ENCODE measurements at regions not wholly inside any gene's neighbourhood (a gene's known extent, or its start where the extent isn't known, plus 50 kb on each side); places are given as distances from the start of the nearest gene placed in this dataset.

GRCh38 chr10:88149906-88150305 is 286.5 kb downstream of the PTEN start:
- TF ChIP-seq, protein P1, sequence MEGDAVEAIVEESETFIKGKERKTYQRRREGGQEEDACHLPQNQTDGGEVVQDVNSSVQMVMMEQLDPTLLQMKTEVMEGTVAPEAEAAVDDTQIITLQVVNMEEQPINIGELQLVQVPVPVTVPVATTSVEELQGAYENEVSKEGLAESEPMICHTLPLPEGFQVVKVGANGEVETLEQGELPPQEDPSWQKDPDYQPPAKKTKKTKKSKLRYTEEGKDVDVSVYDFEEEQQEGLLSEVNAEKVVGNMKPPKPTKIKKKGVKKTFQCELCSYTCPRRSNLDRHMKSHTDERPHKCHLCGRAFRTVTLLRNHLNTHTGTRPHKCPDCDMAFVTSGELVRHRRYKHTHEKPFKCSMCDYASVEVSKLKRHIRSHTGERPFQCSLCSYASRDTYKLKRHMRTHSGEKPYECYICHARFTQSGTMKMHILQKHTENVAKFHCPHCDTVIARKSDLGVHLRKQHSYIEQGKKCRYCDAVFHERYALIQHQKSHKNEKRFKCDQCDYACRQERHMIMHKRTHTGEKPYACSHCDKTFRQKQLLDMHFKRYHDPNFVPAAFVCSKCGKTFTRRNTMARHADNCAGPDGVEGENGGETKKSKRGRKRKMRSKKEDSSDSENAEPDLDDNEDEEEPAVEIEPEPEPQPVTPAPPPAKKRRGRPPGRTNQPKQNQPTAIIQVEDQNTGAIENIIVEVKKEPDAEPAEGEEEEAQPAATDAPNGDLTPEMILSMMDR (IDR thresholded peaks at IDR 0.05) = no peak
- no peak for TF ChIP-seq POLR2A (IDR thresholded peaks at IDR 0.05)

All from Peyer's patch (tissue), 4 donors.